ENCODE measurements at regions not wholly inside any gene's neighbourhood (a gene's known extent, or its start where the extent isn't known, plus 50 kb on each side); places are given as distances from the start of the nearest gene placed in this dataset.

DNA sequence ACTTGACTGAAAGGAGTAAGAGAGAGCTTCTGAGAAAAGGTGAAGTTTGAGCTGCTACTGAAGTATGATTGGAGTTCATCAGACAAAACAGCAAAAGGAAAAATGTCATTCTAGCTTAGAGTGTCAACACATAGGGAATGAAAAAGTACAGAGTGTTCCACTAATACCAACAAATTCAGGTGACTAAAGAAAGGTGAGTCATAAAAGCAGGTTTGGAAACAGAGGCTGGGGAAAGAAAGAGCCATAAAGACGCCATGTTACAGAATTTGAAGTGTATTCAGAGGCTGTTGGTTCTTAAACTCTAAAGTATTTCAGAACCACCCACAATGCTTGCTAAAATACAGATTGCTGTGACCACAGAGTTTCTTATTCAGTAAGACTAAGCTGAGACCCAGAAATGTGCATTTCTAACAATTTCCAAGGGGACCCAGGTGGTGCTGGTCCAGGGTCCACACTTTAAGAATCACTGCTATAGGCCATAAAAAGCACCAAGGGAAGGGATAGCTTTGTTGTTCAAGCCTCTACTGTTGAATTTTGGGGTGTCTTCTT, 143.1 kb downstream of the ELAPOR2 start:
- peaks cover 12% of the 10 kb centered on the region for H3K36me3 ChIP-seq (ENCODE audit: control insufficient read depth, insufficient read depth, low read length)
- no peak overlapping the region for H3K4me3 ChIP-seq (ENCODE audit: insufficient read depth, low read depth, low read length)
- 88 to 93% methylated on average over 1 of the region's 1 CpG for WGBS, 2 experiments

DNA sequence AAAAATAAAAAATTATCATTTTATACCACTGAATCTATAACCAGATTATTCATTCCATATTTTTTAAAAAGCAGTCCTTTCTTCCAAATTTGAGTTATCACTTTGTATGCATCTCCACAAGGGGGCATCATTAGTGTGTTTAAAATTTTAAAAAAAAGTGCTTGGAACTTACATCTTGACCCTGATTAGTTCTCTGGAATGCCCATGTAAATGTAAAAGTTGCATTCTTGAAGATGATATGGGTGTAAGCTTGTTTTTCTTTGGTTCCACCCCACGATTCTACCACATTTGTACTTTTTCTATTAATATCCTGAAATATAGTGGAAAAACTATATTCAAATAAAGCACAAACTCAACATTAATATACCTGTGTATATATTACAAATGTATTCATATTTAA, 144.9 kb downstream of the ELAPOR2 start:
- no peak overlapping the region for H3K4me3 ChIP-seq (ENCODE audit: insufficient read depth, low read depth, low read length)
- no peak overlapping the region for H3K27ac ChIP-seq (ENCODE audit: insufficient read depth, low read depth, low read length, poor library complexity, severe bottlenecking)
- no CpG with 5 or more reads among the region's 1 CpG for WGBS, 2 experiments
- H3K36me3 ChIP-seq (ENCODE audit: control insufficient read depth, insufficient read depth, low read length): peaks cover 12% of the 10 kb centered on the region
- no peaks in the 10 kb centered on the region for H3K27me3 ChIP-seq (ENCODE audit: control insufficient read depth, insufficient read depth, low read length, poor library complexity, severe bottlenecking)
- no peaks in the 10 kb centered on the region for H3K9me3 ChIP-seq (ENCODE audit: control insufficient read depth, low read length)
- no peaks in the 10 kb centered on the region for H3K4me1 ChIP-seq (ENCODE audit: control insufficient read depth, insufficient read depth, low read length)

More for the DNA sequence above, 143.1 kb downstream of the ELAPOR2 start:
- H3K27ac ChIP-seq (ENCODE audit: insufficient read depth, low read depth, low read length, poor library complexity, severe bottlenecking): no peak overlapping the region
- H3K4me1 ChIP-seq (ENCODE audit: control insufficient read depth, insufficient read depth, low read length): no peaks in the 10 kb centered on the region
- no peaks in the 10 kb centered on the region for H3K9me3 ChIP-seq (ENCODE audit: control insufficient read depth, low read length)
- H3K27me3 ChIP-seq (ENCODE audit: control insufficient read depth, insufficient read depth, low read length, poor library complexity, severe bottlenecking): no peaks in the 10 kb centered on the region
